ENCODE measurements at regions not wholly inside any gene's neighbourhood (a gene's known extent, or its start where the extent isn't known, plus 50 kb on each side); places are given as distances from the start of the nearest gene placed in this dataset.

DNA sequence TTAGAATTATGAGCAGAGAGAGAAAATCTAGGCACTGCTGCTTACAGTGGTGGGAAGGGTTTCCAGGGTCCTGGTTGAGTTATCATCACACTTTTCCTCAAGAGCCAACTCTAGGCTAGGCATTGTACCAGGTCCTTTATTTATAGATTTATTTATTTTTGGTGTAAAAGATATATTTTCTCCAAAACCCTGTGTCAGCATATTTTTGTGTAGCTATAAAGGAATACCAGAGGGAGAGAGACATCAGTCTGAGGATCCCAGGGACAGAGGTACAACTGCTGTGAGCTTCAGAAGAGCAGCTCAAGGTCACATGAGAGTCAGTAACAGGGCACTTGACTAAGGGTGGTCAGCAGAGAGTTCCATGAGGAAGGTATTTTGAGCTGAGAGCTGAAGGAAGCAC, 159.7 kb downstream of the SLC35B3 start:
- no peak for DNase-seq

DNA sequence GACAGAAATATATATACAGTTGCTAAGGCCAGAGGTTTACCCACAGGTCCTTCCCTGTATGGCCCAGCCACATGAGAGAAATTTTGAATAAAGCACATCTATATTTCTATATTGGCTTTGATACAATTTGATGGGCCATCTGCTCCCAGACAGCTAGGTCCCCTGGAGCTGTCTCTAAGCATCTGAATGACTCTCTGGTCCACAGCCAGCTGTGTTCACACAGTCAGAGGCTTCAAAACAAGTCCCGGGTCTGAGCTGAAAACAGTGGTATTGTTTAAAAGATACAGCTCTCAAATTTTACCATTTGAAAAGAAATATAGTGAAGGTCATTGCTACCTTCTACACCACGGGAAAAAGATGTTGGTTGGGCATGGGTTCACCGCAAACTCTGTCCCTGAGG, 161.1 kb downstream of the SLC35B3 start:
- no peak for DNase-seq

DNA sequence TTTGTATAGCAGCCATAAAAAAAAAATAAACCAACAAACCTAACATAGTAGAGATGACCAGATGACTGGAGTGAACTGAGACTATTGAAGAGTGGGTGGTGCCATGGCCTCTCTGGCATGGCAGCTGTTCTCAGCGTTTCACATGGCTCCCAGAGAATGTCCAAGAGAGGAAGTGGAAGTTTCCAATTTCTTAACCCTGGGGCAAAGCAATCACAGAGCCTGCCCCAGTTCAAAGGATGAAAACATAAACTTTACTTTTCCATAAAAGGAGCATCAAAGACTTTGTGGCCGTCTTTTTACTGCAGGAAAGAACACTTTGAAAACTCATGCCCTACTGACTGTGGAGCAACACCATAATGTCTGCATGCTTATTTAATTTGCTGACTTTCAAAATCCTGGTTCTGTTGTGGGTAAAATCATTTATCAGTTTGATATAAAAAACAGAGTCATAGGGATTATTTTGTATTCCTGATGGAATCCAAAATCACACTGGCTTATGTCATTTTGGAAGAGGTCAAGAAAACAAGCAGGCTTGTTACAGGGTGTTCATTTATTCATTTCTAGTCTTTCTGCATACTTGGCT, 165.4 kb downstream of the SLC35B3 start:
- no peak for DNase-seq

DNA sequence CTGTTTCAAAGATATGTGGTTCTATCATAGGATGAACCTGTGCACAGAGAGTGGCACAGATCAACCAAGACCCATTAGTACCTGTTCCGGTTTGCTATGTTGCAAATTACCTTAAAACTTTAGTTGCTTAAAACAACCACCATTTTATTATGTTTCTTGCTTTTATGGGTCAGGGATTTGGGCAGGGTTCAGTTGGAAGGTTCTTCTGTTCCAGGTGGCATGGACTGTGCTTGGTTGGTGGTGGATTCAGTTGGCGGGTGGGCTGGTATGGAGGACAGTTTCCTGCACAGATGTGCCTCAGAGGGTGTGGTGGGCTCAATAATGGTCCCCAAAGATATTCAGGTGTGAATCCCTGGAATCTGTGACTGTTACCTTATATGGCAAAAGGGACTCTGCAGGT, 166.3 kb downstream of the SLC35B3 start:
- no peak for DNase-seq

GRCh38 chr6:8268606-8269005, 166.3 kb upstream of the EEF1E1 start:
- DNase-seq, result no peak

DNA sequence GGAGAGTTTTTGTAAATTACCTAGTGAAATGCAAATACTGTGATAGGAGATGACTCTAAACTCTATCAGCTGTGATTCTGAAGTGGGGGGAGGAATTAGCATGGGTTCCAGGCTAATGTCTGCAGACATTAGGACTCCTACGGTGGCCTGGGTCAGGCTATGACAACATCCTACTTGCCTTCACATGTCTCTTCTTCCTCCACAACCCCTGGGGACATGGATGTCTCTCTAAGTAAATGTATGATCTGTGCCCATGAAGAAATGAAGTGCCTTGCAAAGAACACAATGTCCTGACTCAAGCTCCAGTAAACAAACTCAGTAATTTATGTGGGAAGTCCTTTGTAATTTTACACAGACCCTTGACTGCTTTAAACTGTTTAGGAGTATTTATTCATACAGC, 165.8 kb upstream of the EEF1E1 start:
- DNase-seq, result no peak

DNA sequence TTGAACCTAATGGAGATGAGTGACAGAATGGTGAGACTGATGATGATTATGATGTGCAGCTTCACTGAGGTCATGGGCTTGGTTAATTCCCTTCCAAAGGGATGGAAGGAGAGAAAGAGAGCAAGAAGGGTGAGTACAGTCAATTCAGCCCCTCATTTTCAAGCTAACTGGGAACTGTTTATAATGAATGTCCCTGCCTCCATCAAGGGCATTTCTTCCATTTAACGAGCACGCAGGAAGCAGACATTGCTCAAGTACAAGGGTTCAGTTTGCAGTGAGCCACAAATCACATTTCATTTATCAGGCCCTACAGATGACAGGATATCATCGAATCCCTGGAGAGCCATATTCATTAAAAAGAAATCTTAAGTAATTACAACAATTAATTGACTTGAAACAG, 158.3 kb upstream of the EEF1E1 start:
- no peak for DNase-seq

DNA sequence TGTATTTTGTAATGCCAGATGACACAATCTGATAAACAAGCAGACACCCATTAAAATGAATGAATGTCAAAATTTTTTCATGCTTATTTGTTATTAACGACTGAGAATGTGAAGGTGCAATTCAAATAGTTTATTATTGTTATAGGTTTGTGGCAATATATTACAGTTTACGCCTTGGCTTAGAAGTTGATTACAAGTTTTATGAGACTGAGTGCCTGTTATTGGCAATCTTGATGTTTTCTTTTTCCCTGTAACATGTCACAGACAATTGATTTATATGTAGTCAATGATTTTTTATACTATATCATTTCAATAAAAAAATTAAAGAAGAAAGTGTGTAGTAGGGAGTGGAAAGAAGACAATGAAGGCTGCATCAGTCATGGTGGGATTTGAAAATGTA, 144.1 kb upstream of the EEF1E1 start:
- DNase-seq, result no peak

DNA sequence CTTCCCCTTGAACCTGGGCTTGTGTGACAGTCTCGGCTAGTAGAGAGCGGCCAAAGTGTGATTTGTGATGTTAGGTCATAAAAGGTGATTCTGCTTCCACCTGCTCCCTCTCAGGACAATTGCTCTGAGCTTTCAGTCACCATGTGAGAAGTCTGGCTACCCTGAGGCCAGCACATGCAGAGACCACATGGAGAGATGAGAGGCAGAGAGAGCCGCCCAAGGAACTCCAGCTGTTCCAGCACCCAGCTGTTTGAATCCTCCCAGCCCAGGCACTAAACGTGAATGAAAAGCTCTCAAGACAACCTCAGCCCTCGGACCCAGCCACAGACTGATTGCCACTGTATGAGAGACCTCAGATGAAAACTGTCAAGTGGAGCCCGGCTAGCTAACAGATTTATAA, 143.4 kb upstream of the EEF1E1 start:
- no peak for DNase-seq

- DNase-seq, result no peak
Measured at GRCh38 chr6:8243475-8243874, 141.1 kb upstream of the EEF1E1 start.

- no peak for DNase-seq
Measured at GRCh38 chr6:8242885-8243284, 140.5 kb upstream of the EEF1E1 start.

DNA sequence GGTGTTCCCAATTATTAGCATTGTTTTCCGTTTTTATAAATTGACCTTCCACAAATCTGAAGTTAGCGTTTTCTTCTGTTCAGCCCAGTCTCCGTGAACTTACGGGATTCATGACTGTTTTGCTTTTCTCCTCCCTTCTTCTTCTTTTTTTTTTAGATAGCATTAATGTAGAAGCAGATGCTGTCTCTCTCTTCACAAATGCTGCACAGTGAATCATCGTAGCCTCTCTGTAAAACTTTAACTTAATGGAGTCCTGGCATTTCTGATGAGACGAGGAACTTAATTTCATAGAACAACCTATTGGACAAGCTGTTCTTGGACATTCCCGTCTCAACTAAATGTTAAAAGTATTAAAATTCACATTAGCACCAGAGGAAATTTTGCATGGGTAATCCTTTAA, 138.0 kb upstream of the EEF1E1 start:
- DNase-seq, result no peak

DNA sequence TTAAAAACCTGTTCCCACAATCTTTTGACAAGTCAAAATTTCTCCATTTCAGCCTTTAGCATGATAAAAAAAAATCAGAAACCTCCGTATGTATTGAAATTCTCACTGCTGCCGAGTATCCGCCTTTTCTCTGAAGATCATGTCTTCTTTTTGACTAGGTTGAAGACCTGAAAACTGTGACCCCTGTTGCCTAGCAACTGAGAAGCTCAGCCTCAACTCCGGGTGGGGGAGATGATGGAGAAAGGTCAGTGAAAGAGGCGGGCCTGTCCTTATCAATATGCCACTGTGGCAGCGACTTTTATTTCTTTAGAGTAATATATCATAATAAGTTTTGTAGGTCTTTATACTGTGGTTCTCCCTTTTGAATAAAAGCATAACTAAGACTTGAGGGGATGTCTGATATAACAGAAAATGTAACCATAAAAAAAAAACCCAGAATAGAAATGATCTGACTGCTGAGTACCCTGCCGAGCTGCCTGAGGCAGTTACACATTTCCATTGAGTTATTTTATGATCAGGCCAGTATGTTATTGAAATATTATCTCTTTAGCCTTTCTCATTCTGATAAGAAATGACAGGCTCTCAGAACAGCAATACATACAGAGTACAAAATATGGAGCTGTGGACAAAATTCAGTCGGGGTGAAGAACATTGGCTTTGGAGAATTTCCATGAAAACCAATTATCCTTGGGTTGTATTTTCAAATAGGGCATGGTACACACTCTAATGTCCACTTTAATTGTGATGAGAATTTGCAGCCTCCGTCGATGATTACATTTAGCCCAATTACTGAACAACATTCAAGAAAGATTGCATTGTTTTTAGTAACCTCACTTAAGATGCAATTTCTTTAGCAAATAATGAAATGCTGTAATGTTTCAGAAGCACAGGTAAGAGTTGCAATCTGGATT, 136.7 kb upstream of the EEF1E1 start:
- no peak for DNase-seq

- no peak for DNase-seq
Measured at GRCh38 chr6:8237668-8238067, 135.3 kb upstream of the EEF1E1 start.

GRCh38 chr6:8236956-8237355, 134.6 kb upstream of the EEF1E1 start:
- no peak for DNase-seq

GRCh38 chr6:8234321-8234720, 132.0 kb upstream of the EEF1E1 start:
- DNase-seq, result no peak

GRCh38 chr6:8231956-8232355, 129.6 kb upstream of the EEF1E1 start:
- no peak for DNase-seq

DNA sequence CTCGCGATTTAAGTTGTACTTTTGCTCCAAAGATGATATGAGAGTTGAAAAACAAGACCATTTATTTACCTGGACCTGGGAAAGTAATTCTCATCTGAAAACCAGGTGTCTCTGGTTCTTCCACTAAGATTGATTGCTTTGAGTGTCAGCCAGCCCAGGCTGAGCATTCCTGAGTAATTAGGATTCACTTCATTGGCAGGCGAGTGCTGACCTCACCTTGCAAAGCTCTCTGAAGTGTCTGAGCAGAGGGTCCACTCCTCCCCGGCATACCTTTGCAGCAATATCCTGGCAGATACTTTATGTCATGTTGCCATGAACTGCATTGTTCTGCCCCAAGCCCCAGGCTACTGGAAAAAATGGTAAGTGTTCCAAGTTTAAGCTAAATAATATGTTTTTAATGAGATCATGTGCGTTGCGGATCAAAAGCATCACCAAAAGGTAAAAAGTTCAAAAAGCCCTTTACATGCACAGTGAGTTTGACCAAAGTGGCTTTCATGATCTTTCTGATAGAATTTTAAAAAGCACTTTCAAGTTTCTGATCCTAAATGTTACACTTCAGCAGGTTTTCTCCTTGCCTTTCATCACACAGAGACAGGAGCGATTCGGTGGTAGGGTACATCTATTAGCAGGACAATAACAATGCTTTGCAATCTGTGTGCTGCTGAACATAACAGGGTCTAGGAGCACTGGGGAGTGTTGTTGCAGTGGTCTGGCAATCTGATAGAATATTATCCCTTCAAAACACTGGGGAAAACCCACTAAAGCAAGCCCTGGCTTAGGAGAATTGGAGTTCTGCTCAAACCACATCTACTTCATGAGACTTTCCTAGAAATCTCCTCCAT, 127.8 kb upstream of the EEF1E1 start:
- no peak for DNase-seq

- no peak for DNase-seq
Measured at GRCh38 chr6:8225113-8225512, 122.8 kb upstream of the EEF1E1 start.

DNA sequence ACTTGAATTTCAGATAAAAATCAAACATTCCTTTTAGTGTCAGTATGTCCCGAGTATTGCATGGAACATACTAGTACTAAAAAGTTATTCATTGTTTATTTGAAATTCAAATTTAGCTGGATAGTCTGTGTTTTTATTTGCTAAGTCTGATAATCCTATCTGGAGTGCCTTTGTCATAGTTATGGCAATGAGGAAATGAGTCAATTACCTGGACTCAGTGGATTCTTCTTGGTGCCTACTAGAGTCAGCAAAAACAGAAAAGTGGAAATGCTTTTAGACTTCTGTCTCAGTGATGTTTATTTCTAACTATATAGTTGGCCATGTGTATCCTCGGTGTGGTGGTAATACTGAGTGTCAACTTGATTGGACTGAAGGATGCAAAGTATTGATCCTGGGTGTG, 121.3 kb upstream of the EEF1E1 start:
- DNase-seq, result no peak

DNA sequence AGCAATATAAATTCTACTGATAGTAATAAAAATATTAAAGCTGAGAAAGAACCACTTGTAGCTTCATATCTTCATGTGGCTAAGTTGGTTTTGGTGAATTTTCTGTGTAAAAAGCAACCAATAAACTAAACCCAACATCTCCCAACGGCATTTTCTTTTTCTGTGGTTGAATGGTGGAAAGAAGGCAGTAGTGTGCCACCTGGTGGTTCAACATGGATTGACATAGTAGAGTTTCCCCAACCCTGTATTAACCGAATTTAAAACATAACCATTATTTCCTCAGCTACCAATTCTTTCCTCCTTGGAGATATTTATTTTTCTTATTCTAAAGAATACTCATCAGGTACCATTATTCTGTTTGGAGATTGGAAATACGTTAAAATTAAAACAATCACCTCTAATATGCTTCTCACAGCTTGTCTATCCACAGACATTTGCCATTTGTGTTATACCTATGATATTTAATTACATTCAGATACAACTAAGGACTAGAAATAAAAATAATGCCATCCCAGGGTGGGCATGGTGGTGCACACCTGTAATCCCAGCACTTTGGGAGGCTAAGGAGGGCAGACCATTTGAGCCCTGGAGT, 117.1 kb upstream of the EEF1E1 start:
- peak; percentile 24 to 38 for DNase-seq

GRCh38 chr6:8218861-8219260, 116.5 kb upstream of the EEF1E1 start:
- DNase-seq, result no peak

DNA sequence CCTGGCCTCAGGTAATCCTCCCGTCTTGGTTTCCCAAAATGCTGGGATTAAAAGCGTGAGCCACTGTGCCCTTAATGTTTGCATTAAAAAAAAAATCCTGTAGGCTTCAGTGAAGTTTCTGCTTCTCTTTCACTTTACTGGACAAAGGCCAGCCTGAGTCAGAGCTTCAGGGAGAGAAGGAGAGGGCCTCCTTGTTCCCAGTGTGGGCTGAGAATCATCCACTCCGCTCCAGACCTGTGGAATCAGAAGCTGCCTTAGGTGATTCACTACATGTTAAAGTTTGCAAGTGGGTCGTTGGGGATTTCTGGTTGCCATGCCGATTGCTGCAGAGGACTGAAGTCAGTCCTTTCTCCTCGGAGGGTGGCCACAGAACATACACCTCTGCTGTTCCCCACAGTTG, 113.3 kb upstream of the EEF1E1 start:
- DNase-seq, result no peak
